Gastroesophageal sphincter (tissue), 4 donors: ENCODE measurements at regions not wholly inside any gene's neighbourhood (a gene's known extent, or its start where the extent isn't known, plus 50 kb on each side); places are given as distances from the start of the nearest gene placed in this dataset.
"Not testable (repeated sequence)": the region's sequence is repeated elsewhere in the genome, so short reads cannot be mapped to it uniquely, and the experiment has no call there.

ENCODE experiments used
- ATAC-seq: fragments of 150-250 bp; one replicate; pipeline ENCODE4 v1.9.1; 2016; ENCODE audit warnings: mild to moderate bottlenecking, moderate library complexity
- H3K27ac ChIP-seq, 4 donors: fragments of 200-600 bp; sonication (generic) in 3 of 4; 1 replicate in 3 of 4; 2 replicates in 1 of 4; pipeline ENCODE4 v1.5.1; 2016 to 2019
- H3K27me3 ChIP-seq: fragments of 200-600 bp; sonication (generic); one replicate; pipeline ENCODE4 v1.5.1; 2019
- H3K36me3 ChIP-seq, 2 donors: fragments of 200-600 bp; sonication (generic); one replicate each; pipeline ENCODE4 v1.5.1; 2019; ENCODE audit warnings: control low read depth in 1 of 2
- H3K4me1 ChIP-seq, 3 donors: fragments of 200-600 bp; sonication (generic); 1 replicate in 2 of 3; 2 replicates in 1 of 3; pipeline ENCODE4 v1.5.1; 2016 to 2019; ENCODE audit warnings: control low read depth in 2 of 3
- H3K4me3 ChIP-seq, 2 donors: fragments of 200-600 bp; sonication (generic); one replicate each; pipeline ENCODE4 v1.5.1; 2019; ENCODE audit warnings: mild to moderate bottlenecking in 1 of 2, moderate library complexity in 1 of 2
- H3K9me3 ChIP-seq, 3 donors: fragments of 200-600 bp; sonication (generic); one replicate each; pipeline ENCODE4 v1.5.1; 2017 to 2019; ENCODE audit warnings: control low read depth in 2 of 3
- CTCF ChIP-seq, 4 experiments: fragments of 200-600 bp in 2 of 4; fragments of 450-650 bp in 2 of 4; sonication (generic) in 1 of 4; IDR thresholded peaks; one replicate each; pipeline ENCODE4 v1.5.1; 2017 to 2019; ENCODE audit warnings: antibody characterized with exemption in 4 of 4, mild to moderate bottlenecking in 2 of 4, moderate library complexity in 2 of 4
- EP300 ChIP-seq: sonication (generic); formaldehyde crosslinking; IDR thresholded peaks from one replicate; pipeline ENCODE4 v1.6.1; 2017; ENCODE audit warnings: antibody characterized with exemption, mild to moderate bottlenecking
- POLR2A ChIP-seq, 2 donors: fragments of 450-650 bp; IDR thresholded peaks; one replicate each; pipeline ENCODE4 v1.6.1; 2017; ENCODE audit warnings: antibody characterized with exemption in 2 of 2, mild to moderate bottlenecking in 2 of 2, moderate library complexity in 1 of 2
- POLR2AphosphoS5 ChIP-seq: sonication (generic); formaldehyde crosslinking; IDR thresholded peaks from one replicate; pipeline ENCODE4 v1.6.1; 2017; ENCODE audit warnings: antibody characterized with exemption
- WGBS, 2 donors: methylation state at CpG; one replicate each; pipeline ENCODE4 v1.1.5; 2018; ENCODE audit warnings: low coverage in 1 of 2; 5-methylcytosine and 5-hydroxymethylcytosine counted together

- Histone ChIP-seq H3K4me3 (no peak overlapping the region), H3K36me3 (no peaks in the 10 kb centered on the region), H3K4me1 (no peaks in the 10 kb centered on the region), H3K27me3 (no peaks in the 10 kb centered on the region), H3K27ac (no peak overlapping the region), H3K9me3 (no peaks in the 10 kb centered on the region)
- no peak for ATAC-seq
- 49 to 59% methylated on average over 3 to 5 of the region's 5 CpGs for WGBS, 2 donors
- TF ChIP-seq POLR2A (IDR thresholded peaks at IDR 0.05) (no peak), EP300 (no peak), POLR2AphosphoS5 (no peak), CTCF (IDR thresholded peaks at IDR 0.05) (no peak)
Measured at GRCh38 chr3:194908972-194909371, 223.3 kb downstream of the FAM43A start.

- ATAC-seq, result no peak
- Histone ChIP-seq H3K27me3 (no peaks in the 10 kb centered on the region), H3K4me1 (no peaks in the 10 kb centered on the region), H3K4me3 (no peak overlapping the region), H3K27ac (no peak overlapping the region), H3K36me3 (no peaks in the 10 kb centered on the region), H3K9me3 (no peaks in the 10 kb centered on the region)
- TF ChIP-seq POLR2AphosphoS5 (no peak), CTCF (IDR thresholded peaks at IDR 0.05) (no peak), EP300 (no peak), POLR2A (IDR thresholded peaks at IDR 0.05) (no peak)
- WGBS, 2 donors, result 75 to 100% methylated on average over 3 to 7 of the region's 7 CpGs
Measured at GRCh38 chr3:194910414-194910984, 224.8 kb downstream of the FAM43A start.

- H3K4me1 ChIP-seq, result no peaks in the 10 kb centered on the region
- no peak for ATAC-seq
- no peak for TF ChIP-seq POLR2A (IDR thresholded peaks at IDR 0.05)
- no peak for TF ChIP-seq CTCF (IDR thresholded peaks at IDR 0.05)
- TF ChIP-seq POLR2AphosphoS5, result no peak
- TF ChIP-seq EP300, result no peak
- 73 to 85% methylated on average over 4 to 5 of the region's 5 CpGs for WGBS, 2 donors
- H3K27me3 ChIP-seq, result no peaks in the 10 kb centered on the region
- no peak overlapping the region for H3K4me3 ChIP-seq
- H3K27ac ChIP-seq, result no peak overlapping the region
- no peaks in the 10 kb centered on the region for H3K9me3 ChIP-seq
- no peaks in the 10 kb centered on the region for H3K36me3 ChIP-seq
Measured at GRCh38 chr3:194913316-194913715, 227.6 kb downstream of the FAM43A start.

GRCh38 chr3:194924889-194925288 lies 239.2 kb downstream of the FAM43A start:
- not testable (repeated sequence) for H3K27me3 ChIP-seq, H3K36me3 ChIP-seq, ATAC-seq, H3K27ac ChIP-seq, H3K9me3 ChIP-seq, H3K4me3 ChIP-seq
- peaks cover 0 to 13% (median 0%) of the 10 kb centered on the region in 3 donors for H3K4me1 ChIP-seq
- WGBS, 2 donors, result 60 to 63% methylated on average over 3 to 4 of the region's 5 CpGs

GRCh38 chr3:194925614-194926013 lies 239.9 kb downstream of the FAM43A start:
- Histone ChIP-seq H3K27ac (no peak overlapping the region), H3K4me1 (peaks cover 0 to 20% (median 0%) of the 10 kb centered on the region in 3 donors), H3K36me3 (no peaks in the 10 kb centered on the region), H3K9me3 (no peaks in the 10 kb centered on the region), H3K4me3 (no peak overlapping the region), H3K27me3 (no peaks in the 10 kb centered on the region)
- ATAC-seq, result no peak
- TF ChIP-seq POLR2AphosphoS5, result no peak
- no peak for TF ChIP-seq POLR2A (IDR thresholded peaks at IDR 0.05)
- no peak for TF ChIP-seq EP300
- TF ChIP-seq CTCF (IDR thresholded peaks at IDR 0.05), result no peak
- WGBS, 2 donors, result 81% methylated on average over 10 of the region's 12 CpGs; no CpG with 5 or more reads in 1 of the 2 donors
